ENCODE measurements at regions not wholly inside any gene's neighbourhood (a gene's known extent, or its start where the extent isn't known, plus 50 kb on each side); places are given as distances from the start of the nearest gene placed in this dataset.

DNA sequence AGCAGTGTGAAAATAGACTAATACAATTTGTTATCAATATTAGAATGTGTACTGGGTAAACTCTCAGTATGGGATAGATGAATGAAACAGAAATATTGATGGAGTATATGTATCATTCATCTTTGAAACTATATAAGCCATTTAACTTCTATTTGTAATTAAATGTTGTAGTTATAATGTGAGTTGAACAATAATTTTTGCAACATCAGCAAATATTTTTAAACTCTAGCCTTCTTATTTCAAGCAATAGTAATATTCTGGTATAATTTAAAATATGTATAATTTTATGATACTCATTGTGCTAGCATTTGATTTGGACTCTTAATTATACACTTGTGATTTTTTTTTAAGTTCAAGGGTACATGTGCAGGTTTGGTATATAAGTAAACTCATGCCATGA is 59.6 kb upstream of the RGMB start:
- TF ChIP-seq, protein P1, sequence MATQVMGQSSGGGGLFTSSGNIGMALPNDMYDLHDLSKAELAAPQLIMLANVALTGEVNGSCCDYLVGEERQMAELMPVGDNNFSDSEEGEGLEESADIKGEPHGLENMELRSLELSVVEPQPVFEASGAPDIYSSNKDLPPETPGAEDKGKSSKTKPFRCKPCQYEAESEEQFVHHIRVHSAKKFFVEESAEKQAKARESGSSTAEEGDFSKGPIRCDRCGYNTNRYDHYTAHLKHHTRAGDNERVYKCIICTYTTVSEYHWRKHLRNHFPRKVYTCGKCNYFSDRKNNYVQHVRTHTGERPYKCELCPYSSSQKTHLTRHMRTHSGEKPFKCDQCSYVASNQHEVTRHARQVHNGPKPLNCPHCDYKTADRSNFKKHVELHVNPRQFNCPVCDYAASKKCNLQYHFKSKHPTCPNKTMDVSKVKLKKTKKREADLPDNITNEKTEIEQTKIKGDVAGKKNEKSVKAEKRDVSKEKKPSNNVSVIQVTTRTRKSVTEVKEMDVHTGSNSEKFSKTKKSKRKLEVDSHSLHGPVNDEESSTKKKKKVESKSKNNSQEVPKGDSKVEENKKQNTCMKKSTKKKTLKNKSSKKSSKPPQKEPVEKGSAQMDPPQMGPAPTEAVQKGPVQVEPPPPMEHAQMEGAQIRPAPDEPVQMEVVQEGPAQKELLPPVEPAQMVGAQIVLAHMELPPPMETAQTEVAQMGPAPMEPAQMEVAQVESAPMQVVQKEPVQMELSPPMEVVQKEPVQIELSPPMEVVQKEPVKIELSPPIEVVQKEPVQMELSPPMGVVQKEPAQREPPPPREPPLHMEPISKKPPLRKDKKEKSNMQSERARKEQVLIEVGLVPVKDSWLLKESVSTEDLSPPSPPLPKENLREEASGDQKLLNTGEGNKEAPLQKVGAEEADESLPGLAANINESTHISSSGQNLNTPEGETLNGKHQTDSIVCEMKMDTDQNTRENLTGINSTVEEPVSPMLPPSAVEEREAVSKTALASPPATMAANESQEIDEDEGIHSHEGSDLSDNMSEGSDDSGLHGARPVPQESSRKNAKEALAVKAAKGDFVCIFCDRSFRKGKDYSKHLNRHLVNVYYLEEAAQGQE (IDR thresholded peaks at IDR 0.05; ENCODE audit: insufficient read depth in 1 of 2, low read depth in 2 of 2, low read length in 2 of 2), result no peak
- no peak for TF ChIP-seq POLR2AphosphoS5 (IDR thresholded peaks at IDR 0.05; ENCODE audit: low read depth, low read length)
- TF ChIP-seq TAF1 (IDR thresholded peaks at IDR 0.05; ENCODE audit: borderline replicate concordance, insufficient read depth, low read length), result no peak
- TF ChIP-seq SIN3A (IDR thresholded peaks at IDR 0.05; ENCODE audit: borderline replicate concordance, insufficient read depth, low read length), result no peak
- TF ChIP-seq FOXP2 (optimal IDR thresholded peaks at IDR 0.05; ENCODE audit: borderline replicate concordance, extremely low read depth, extremely low read length, insufficient read depth), result no peak

DNA sequence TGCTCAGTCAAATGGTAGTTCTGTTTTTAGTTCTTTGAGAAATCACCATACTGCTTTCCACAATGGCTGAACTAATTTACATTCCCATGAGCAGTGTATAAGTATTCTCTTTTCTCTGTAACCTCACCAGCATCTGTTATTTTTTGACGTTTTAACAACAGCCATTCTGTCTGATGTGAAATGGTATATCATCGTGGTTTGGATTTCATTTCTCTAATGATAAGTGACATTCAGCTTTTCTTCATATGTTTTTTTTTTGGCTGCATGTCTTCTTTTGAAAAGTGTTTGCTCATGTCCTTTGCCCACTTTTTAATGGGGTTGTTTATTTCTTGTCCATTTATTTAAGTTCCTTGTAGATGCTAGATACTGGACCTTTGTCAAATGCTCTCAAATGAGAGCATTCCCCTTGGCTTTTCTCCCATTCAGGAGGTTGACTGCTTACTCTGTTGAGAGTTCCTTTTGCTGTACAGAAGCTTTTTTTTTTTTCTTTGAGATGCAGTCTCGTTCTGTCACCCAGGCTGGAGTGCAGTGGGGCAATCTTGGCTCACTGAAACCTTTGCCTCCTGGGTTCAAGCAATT is 58.7 kb upstream of the RGMB start:
- TF ChIP-seq TAF1 (IDR thresholded peaks at IDR 0.05; ENCODE audit: borderline replicate concordance, insufficient read depth, low read length) (no peak), FOXP2 (optimal IDR thresholded peaks at IDR 0.05; ENCODE audit: borderline replicate concordance, extremely low read depth, extremely low read length, insufficient read depth) (no peak), POLR2AphosphoS5 (IDR thresholded peaks at IDR 0.05; ENCODE audit: low read depth, low read length) (no peak), SIN3A (IDR thresholded peaks at IDR 0.05; ENCODE audit: borderline replicate concordance, insufficient read depth, low read length) (no peak)
- TF ChIP-seq, protein P1 (IDR thresholded peaks at IDR 0.05; ENCODE audit: insufficient read depth in 1 of 2, low read depth in 2 of 2, low read length in 2 of 2), result no peak

DNA sequence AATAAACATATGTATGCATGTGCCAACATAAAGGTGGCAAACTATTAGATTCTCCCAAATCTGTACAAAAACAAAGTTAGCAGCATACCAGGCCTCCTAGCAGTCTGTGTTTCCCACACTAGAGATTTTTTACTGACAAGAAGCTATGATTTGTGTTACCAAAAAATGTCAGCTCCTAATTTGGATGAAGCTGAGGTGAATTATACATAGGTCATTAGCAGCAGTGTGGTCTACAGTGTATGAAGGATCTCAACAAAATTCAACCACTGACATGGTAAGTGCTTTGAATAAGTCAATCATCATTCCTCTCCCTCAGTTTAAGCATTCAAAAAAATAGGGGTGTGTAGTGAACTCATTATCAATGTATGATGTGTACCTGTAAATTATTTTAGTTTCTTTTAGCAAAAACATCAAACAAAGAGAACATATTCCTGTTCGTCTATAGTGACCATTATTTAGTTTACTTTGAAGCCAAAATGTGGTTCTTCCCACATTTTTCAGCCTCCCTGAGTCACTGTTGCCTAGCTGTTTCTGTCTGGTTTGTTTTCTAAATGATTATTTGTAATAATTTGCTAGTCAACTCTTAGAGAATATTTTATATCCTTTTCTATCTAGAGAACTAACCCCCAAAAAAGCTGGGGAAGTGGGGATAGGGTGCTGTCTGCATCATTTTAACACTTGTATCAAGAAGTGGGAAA is 52.1 kb upstream of the RGMB start:
- no peak for TF ChIP-seq TAF1 (IDR thresholded peaks at IDR 0.05; ENCODE audit: borderline replicate concordance, insufficient read depth, low read length)
- no peak for TF ChIP-seq POLR2AphosphoS5 (IDR thresholded peaks at IDR 0.05; ENCODE audit: low read depth, low read length)
- TF ChIP-seq SIN3A (IDR thresholded peaks at IDR 0.05; ENCODE audit: borderline replicate concordance, insufficient read depth, low read length), result no peak
- TF ChIP-seq, protein P1 (IDR thresholded peaks at IDR 0.05; ENCODE audit: insufficient read depth in 1 of 2, low read depth in 2 of 2, low read length in 2 of 2), result no peak
- no peak for TF ChIP-seq FOXP2 (optimal IDR thresholded peaks at IDR 0.05; ENCODE audit: borderline replicate concordance, extremely low read depth, extremely low read length, insufficient read depth)

DNA sequence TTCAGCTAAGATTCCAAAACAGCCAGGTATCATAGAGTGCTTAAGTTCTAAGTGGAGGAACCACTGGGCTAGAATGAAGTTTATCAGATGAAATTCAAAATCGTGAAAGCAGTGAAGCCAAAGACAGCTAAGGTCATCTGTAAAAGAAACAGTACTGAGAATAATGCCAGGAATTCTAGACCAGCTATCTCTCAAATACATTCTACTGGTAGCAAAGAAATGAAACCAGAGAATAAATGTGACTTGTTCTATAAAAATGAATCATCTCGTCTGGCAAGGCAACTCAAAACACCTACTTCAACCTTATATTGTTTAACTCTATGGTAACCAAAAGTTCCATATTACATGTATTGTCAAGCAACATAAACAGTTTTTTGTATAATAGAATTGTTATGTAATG is 51.3 kb upstream of the RGMB start:
- TF ChIP-seq SIN3A (IDR thresholded peaks at IDR 0.05; ENCODE audit: borderline replicate concordance, insufficient read depth, low read length) (no peak), FOXP2 (optimal IDR thresholded peaks at IDR 0.05; ENCODE audit: borderline replicate concordance, extremely low read depth, extremely low read length, insufficient read depth) (no peak), TAF1 (IDR thresholded peaks at IDR 0.05; ENCODE audit: borderline replicate concordance, insufficient read depth, low read length) (no peak), POLR2AphosphoS5 (IDR thresholded peaks at IDR 0.05; ENCODE audit: low read depth, low read length) (no peak)
- TF ChIP-seq, protein P1 (IDR thresholded peaks at IDR 0.05; ENCODE audit: insufficient read depth in 1 of 2, low read depth in 2 of 2, low read length in 2 of 2), result no peak
